Calu3 (cell line): ENCODE measurements at regions not wholly inside any gene's neighbourhood (a gene's known extent, or its start where the extent isn't known, plus 50 kb on each side); places are given as distances from the start of the nearest gene placed in this dataset.

ENCODE experiments used
- BruUV-seq: library from RNA; stranded (reverse); fragments of 400-500 nt; replicated peaks from 2 replicates; lab custom pipeline; 2021; lab: Mats Ljungman, UMichigan
- CTCF ChIA-PET: fragments of 300-600 bp; sonication (Branson Sonifier 250); formaldehyde crosslinking; loops from one replicate; lab custom pipeline; 2022; ENCODE audit warnings: antibody characterized with exemption; lab: Charles Lee
- DNase-seq: peaks from one replicate; pipeline ENCODE4 v3.0.0; 2022
- H3K27ac Mint-ChIP-seq: one replicate; pipeline ENCODE4 v1.8.0; 2022; ENCODE audit warnings: mixed read lengths; ENCODE audit not compliant: unreplicated experiment
- H3K27me3 Mint-ChIP-seq: one replicate; pipeline ENCODE4 v1.8.0; 2022; ENCODE audit warnings: mixed read lengths; ENCODE audit not compliant: unreplicated experiment
- H3K36me3 Mint-ChIP-seq: one replicate; pipeline ENCODE4 v1.8.0; 2022; ENCODE audit warnings: mild to moderate bottlenecking, moderate library complexity, mixed read lengths; ENCODE audit not compliant: insufficient read depth, unreplicated experiment
- H3K4me1 Mint-ChIP-seq: one replicate; pipeline ENCODE4 v1.8.0; 2022; ENCODE audit warnings: mild to moderate bottlenecking, low read depth, mixed read lengths; ENCODE audit not compliant: unreplicated experiment
- H3K4me3 Mint-ChIP-seq: one replicate; pipeline ENCODE4 v1.8.0; 2022; ENCODE audit warnings: mild to moderate bottlenecking, low read depth, moderate library complexity, mixed read lengths; ENCODE audit not compliant: unreplicated experiment
- H3K9me3 Mint-ChIP-seq: one replicate; pipeline ENCODE4 v1.8.0; 2022; ENCODE audit warnings: low read depth, mixed read lengths; ENCODE audit not compliant: unreplicated experiment
- CTCF ChIP-seq: fragments of 200-600 bp; IDR thresholded peaks from one replicate; pipeline ENCODE4 v1.8.0; 2022; ENCODE audit warnings: antibody characterized with exemption; ENCODE audit not compliant: unreplicated experiment
- intact Hi-C: fragments of 100-400 bp; cut with micrococcal nuclease; formaldehyde crosslinking; loops from one replicate; pipeline ENCODE4 v1.10.0; 2022; ENCODE audit not compliant: unreplicated experiment

- CTCF ChIA-PET: no interaction called here
- Mint-ChIP-seq H3K27ac (no peak overlapping the region), H3K36me3 (no peaks in the 10 kb centered on the region), H3K27me3 (no peaks in the 10 kb centered on the region), H3K4me3 (no peak overlapping the region), H3K4me1 (no peaks in the 10 kb centered on the region), H3K9me3 (no peaks in the 10 kb centered on the region)
- DNase-seq: no peak
- BruUV-seq: no TSS peak
- TF ChIP-seq CTCF: no peak
- intact Hi-C loops: no loop called here
These were observed 136.5 kb upstream of the STK17B start for GRCh38 chr2:196307775-196308305.

GRCh38 chr2:196309691-196310090 is 138.3 kb upstream of the STK17B start:
- CTCF ChIA-PET: no interaction called here
- no peak overlapping the region for H3K4me3 Mint-ChIP-seq
- no peak for TF ChIP-seq CTCF
- no peaks in the 10 kb centered on the region for H3K27me3 Mint-ChIP-seq
- H3K27ac Mint-ChIP-seq: no peak overlapping the region
- BruUV-seq: no TSS peak
- DNase-seq: no peak
- H3K36me3 Mint-ChIP-seq: no peaks in the 10 kb centered on the region
- intact Hi-C loops: no loop called here
- peaks cover 2% of the 10 kb centered on the region for H3K9me3 Mint-ChIP-seq
- peaks cover 6% of the 10 kb centered on the region for H3K4me1 Mint-ChIP-seq

GRCh38 chr2:196314157-196314556 is 142.8 kb upstream of the STK17B start:
- CTCF ChIA-PET: interaction anchor here (0.6 kb wide), 1 partner anchor 42 kb away, joined by 3 read pairs; no protein-coding TSS in a partner anchor
- H3K36me3 Mint-ChIP-seq: no peaks in the 10 kb centered on the region
- H3K9me3 Mint-ChIP-seq: peaks cover 2% of the 10 kb centered on the region
- no TSS peak for BruUV-seq
- no peak for DNase-seq
- TF ChIP-seq CTCF: no peak
- no peaks in the 10 kb centered on the region for H3K27me3 Mint-ChIP-seq
- peaks cover 23% of the 10 kb centered on the region for H3K4me1 Mint-ChIP-seq
- no peak overlapping the region for H3K4me3 Mint-ChIP-seq
- intact Hi-C loops: no loop called here
- H3K27ac Mint-ChIP-seq: no peak overlapping the region

GRCh38 chr2:196314780-196315179 is 143.4 kb upstream of the STK17B start:
- Mint-ChIP-seq H3K9me3 (peaks cover 2% of the 10 kb centered on the region), H3K4me3 (no peak overlapping the region), H3K36me3 (no peaks in the 10 kb centered on the region), H3K27ac (no peak overlapping the region), H3K27me3 (no peaks in the 10 kb centered on the region), H3K4me1 (peaks cover 23% of the 10 kb centered on the region)
- DNase-seq: no peak
- no peak for TF ChIP-seq CTCF
- CTCF ChIA-PET: no interaction called here
- intact Hi-C loops: no loop called here
- BruUV-seq: no TSS peak
